ENCODE measurements at regions not wholly inside any gene's neighbourhood (a gene's known extent, or its start where the extent isn't known, plus 50 kb on each side); places are given as distances from the start of the nearest gene placed in this dataset.

- no peak for TF ChIP-seq CTCF (IDR thresholded peaks at IDR 0.05; ENCODE audit: poor library complexity)
- TF ChIP-seq EZH2phosphoT487 (IDR thresholded peaks at IDR 0.05; ENCODE audit: low read depth, severe bottlenecking, unreplicated experiment) = no peak
Measured at GRCh38 chr2:195368249-195369217, 288.5 kb upstream of the SLC39A10 start.

All from hepatocyte (in vitro differentiated cells).